ENCODE measurements at regions not wholly inside any gene's neighbourhood (a gene's known extent, or its start where the extent isn't known, plus 50 kb on each side); places are given as distances from the start of the nearest gene placed in this dataset.

- TF ChIP-seq POLR2A (IDR thresholded peaks at IDR 0.05): no peak
- no peak for TF ChIP-seq CTCF (IDR thresholded peaks at IDR 0.05)
- TF ChIP-seq EP300 (IDR thresholded peaks at IDR 0.05): no peak
- TF ChIP-seq POLR2AphosphoS5 (IDR thresholded peaks at IDR 0.05): no peak
Measured at GRCh38 chr12:111254106-111254505, 114.8 kb downstream of the PHETA1 start.
